ENCODE measurements at regions not wholly inside any gene's neighbourhood (a gene's known extent, or its start where the extent isn't known, plus 50 kb on each side); places are given as distances from the start of the nearest gene placed in this dataset.

- no peaks in the 10 kb centered on the region for H3K27me3 ChIP-seq
- TF ChIP-seq POLR2A (IDR thresholded peaks at IDR 0.05) (no peak), CTCF (IDR thresholded peaks at IDR 0.05) (no peak), EP300 (IDR thresholded peaks at IDR 0.05) (no peak)
- H3K27ac ChIP-seq: no peak overlapping the region
- H3K36me3 ChIP-seq: no peaks in the 10 kb centered on the region
- WGBS, 3 donors: 51 to 76% (median 54%) methylated on average over 1 of the region's 1 CpG
- intact Hi-C loops (cut with DNase I): no loop called here
- no peaks in the 10 kb centered on the region for H3K9me3 ChIP-seq
- no peak overlapping the region for H3K4me3 ChIP-seq
- H3K4me1 ChIP-seq (ENCODE audit: insufficient read depth): no peaks in the 10 kb centered on the region
- no peak for DNase-seq
Measured at GRCh38 chr2:140041239-140041638, 1261.0 kb upstream of the NXPH2 start.

GRCh38 chr2:140033638-140034037, 1253.4 kb upstream of the NXPH2 start:
- Histone ChIP-seq H3K27ac (no peak overlapping the region), H3K4me3 (no peak overlapping the region), H3K9me3 (no peaks in the 10 kb centered on the region), H3K36me3 (no peaks in the 10 kb centered on the region), H3K27me3 (no peaks in the 10 kb centered on the region), H3K4me1 (ENCODE audit: insufficient read depth) (no peaks in the 10 kb centered on the region)
- TF ChIP-seq POLR2A (IDR thresholded peaks at IDR 0.05) (no peak), CTCF (IDR thresholded peaks at IDR 0.05) (no peak), EP300 (IDR thresholded peaks at IDR 0.05) (no peak)
- WGBS, 3 donors: 81 to 93% (median 84%) methylated on average over 2 of the region's 2 CpGs
- intact Hi-C loops (cut with DNase I): no loop called here
- DNase-seq: no peak

GRCh38 chr2:140027966-140028365, 1247.8 kb upstream of the NXPH2 start:
- Histone ChIP-seq H3K27ac (no peak overlapping the region), H3K36me3 (no peaks in the 10 kb centered on the region), H3K27me3 (no peaks in the 10 kb centered on the region), H3K9me3 (no peaks in the 10 kb centered on the region), H3K4me1 (ENCODE audit: insufficient read depth) (no peaks in the 10 kb centered on the region), H3K4me3 (no peak overlapping the region)
- WGBS, 3 donors: 43 to 81% (median 56%) methylated on average over 1 of the region's 1 CpG
- TF ChIP-seq EP300 (IDR thresholded peaks at IDR 0.05): no peak
- TF ChIP-seq CTCF (IDR thresholded peaks at IDR 0.05): no peak
- TF ChIP-seq POLR2A (IDR thresholded peaks at IDR 0.05): no peak
- DNase-seq: no peak
- intact Hi-C loops (cut with DNase I): no loop called here

GRCh38 chr2:140027320-140027719, 1247.1 kb upstream of the NXPH2 start:
- TF ChIP-seq POLR2A (IDR thresholded peaks at IDR 0.05): no peak
- no peak for TF ChIP-seq EP300 (IDR thresholded peaks at IDR 0.05)
- TF ChIP-seq CTCF (IDR thresholded peaks at IDR 0.05): no peak
- H3K9me3 ChIP-seq: no peaks in the 10 kb centered on the region
- no peaks in the 10 kb centered on the region for H3K27me3 ChIP-seq
- WGBS, 3 donors: 91 to 96% (median 94%) methylated on average over 7 of the region's 7 CpGs
- H3K36me3 ChIP-seq: no peaks in the 10 kb centered on the region
- no peak for DNase-seq
- H3K27ac ChIP-seq: no peak overlapping the region
- intact Hi-C loops (cut with DNase I): no loop called here
- no peak overlapping the region for H3K4me3 ChIP-seq
- H3K4me1 ChIP-seq (ENCODE audit: insufficient read depth): no peaks in the 10 kb centered on the region

- no peaks in the 10 kb centered on the region for H3K36me3 ChIP-seq
- no peaks in the 10 kb centered on the region for H3K4me1 ChIP-seq (ENCODE audit: insufficient read depth)
- TF ChIP-seq CTCF (IDR thresholded peaks at IDR 0.05) (no peak), EP300 (IDR thresholded peaks at IDR 0.05) (no peak), POLR2A (IDR thresholded peaks at IDR 0.05) (no peak)
- H3K27ac ChIP-seq: no peak overlapping the region
- 13 to 41% (median 22%) methylated on average over 2 of the region's 2 CpGs for WGBS, 3 donors
- intact Hi-C loops (cut with DNase I): no loop called here
- H3K9me3 ChIP-seq: no peaks in the 10 kb centered on the region
- H3K27me3 ChIP-seq: no peaks in the 10 kb centered on the region
- no peak overlapping the region for H3K4me3 ChIP-seq
- no peak for DNase-seq
Measured at GRCh38 chr2:140023291-140023690, 1243.1 kb upstream of the NXPH2 start.
